Ectodermal cell (in vitro differentiated cells): ENCODE measurements at regions not wholly inside any gene's neighbourhood (a gene's known extent, or its start where the extent isn't known, plus 50 kb on each side); places are given as distances from the start of the nearest gene placed in this dataset.

Experiments used
- H3K27ac ChIP-seq: 2 replicates; pipeline ENCODE4 v1.7.0; 2013; ENCODE audit warnings: mild to moderate bottlenecking, low read depth, low read length; ENCODE audit not compliant: insufficient read depth, poor library complexity, severe bottlenecking
- H3K27me3 ChIP-seq: 2 replicates; pipeline ENCODE4 v1.7.0; 2013; ENCODE audit warnings: mild to moderate bottlenecking, low read length; ENCODE audit not compliant: insufficient read depth, control insufficient read depth, poor library complexity, severe bottlenecking
- H3K36me3 ChIP-seq: one replicate; pipeline ENCODE4 v1.7.0; 2013; ENCODE audit warnings: low read length; ENCODE audit not compliant: control insufficient read depth, insufficient read depth
- H3K4me1 ChIP-seq: one replicate; pipeline ENCODE4 v1.7.0; 2013; ENCODE audit warnings: low read length; ENCODE audit not compliant: control insufficient read depth, insufficient read depth
- H3K4me3 ChIP-seq: 2 replicates; pipeline ENCODE4 v1.7.0; 2013; ENCODE audit warnings: low read depth, low read length, control low read depth; ENCODE audit not compliant: insufficient read depth
- H3K9me3 ChIP-seq: 2 replicates; pipeline ENCODE4 v1.7.0; 2013; ENCODE audit warnings: mild to moderate bottlenecking, low read length, moderate library complexity; ENCODE audit not compliant: control insufficient read depth
- WGBS, 2 experiments: methylation state at CpG; one replicate each; pipeline ENCODE4 v1.1.7; 2013; ENCODE audit warnings: missing lambda C conversion rate in 2 of 2; 5-methylcytosine and 5-hydroxymethylcytosine counted together

GRCh38 chr6:154885214-154885613 is 109.9 kb upstream of the TIAM2 start:
- no peak overlapping the region for H3K4me3 ChIP-seq
- H3K36me3 ChIP-seq = no peaks in the 10 kb centered on the region
- no peaks in the 10 kb centered on the region for H3K27me3 ChIP-seq
- WGBS, 2 experiments = 94 to 95% methylated on average over 2 of the region's 2 CpGs
- H3K27ac ChIP-seq = no peak overlapping the region
- H3K4me1 ChIP-seq = no peaks in the 10 kb centered on the region
- no peaks in the 10 kb centered on the region for H3K9me3 ChIP-seq

DNA sequence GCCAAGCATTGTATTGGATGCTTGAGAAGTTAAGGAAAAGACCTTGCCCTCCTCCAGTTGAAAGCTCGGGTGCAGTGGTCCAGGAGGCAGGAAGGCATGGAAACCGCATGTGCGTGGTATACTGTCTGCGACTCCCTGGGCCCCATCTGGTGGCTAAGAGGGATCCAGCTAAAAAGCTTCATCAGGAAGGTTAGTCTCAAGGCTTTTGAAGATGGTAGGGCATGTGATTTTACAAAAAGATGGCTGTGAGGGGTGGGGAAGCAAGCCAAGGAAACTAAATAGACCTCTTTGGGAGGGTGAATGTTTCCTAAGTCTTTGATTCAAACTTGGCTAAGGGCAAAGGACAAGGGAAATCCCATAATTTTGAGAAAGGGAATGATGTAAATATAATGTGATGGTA is 109.1 kb upstream of the TIAM2 start:
- Histone ChIP-seq H3K27ac (no peak overlapping the region), H3K4me1 (no peaks in the 10 kb centered on the region), H3K36me3 (no peaks in the 10 kb centered on the region), H3K9me3 (no peaks in the 10 kb centered on the region), H3K4me3 (no peak overlapping the region), H3K27me3 (no peaks in the 10 kb centered on the region)
- WGBS, 2 experiments = 96% methylated on average over 4 of the region's 4 CpGs

DNA sequence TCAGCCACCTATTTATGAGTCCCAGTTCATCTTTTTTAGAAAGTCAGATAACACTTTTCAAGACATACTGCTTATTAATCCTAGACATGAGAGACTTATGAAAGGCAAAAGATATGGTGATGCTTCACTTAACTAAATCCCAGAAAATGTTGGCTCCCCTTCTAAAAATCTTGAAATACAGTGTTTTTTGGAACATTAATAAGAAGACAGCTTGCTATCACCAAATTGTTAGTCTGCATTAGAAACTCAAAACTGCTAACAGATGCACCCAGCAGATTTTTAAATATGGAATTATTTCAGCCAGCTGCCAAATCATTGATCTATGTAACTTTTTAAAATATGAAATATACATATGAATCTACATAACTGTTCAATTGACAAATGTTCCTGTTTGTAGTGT is 108.6 kb upstream of the TIAM2 start:
- Histone ChIP-seq H3K27ac (no peak overlapping the region), H3K36me3 (no peaks in the 10 kb centered on the region), H3K27me3 (no peaks in the 10 kb centered on the region), H3K4me3 (no peak overlapping the region), H3K9me3 (no peaks in the 10 kb centered on the region), H3K4me1 (no peaks in the 10 kb centered on the region)

DNA sequence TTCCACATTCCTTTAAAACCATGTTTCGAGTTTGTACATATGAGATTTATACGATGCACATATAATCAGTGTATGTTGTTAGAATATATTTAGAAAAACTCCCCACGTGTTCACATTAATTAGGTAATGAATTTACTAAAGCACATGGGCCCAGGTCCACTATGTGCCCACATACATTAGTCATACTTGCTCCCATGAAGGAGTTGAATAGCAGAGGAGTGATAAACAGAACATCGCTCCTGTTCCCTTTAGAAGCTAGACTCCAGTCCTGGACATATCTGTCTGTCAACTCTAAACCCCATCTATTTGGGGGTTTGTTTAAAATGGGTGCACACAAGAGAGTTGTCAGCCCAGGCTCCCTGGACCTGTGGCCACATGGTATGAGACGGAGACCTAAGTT is 108.1 kb upstream of the TIAM2 start:
- Histone ChIP-seq H3K36me3 (no peaks in the 10 kb centered on the region), H3K4me3 (no peak overlapping the region), H3K4me1 (no peaks in the 10 kb centered on the region), H3K27me3 (no peaks in the 10 kb centered on the region), H3K9me3 (no peaks in the 10 kb centered on the region), H3K27ac (no peak overlapping the region)
- 98% methylated on average over 3 to 5 of the region's 5 CpGs for WGBS, 2 experiments

GRCh38 chr6:154888421-154889295 is 106.5 kb upstream of the TIAM2 start:
- Histone ChIP-seq H3K9me3 (no peaks in the 10 kb centered on the region), H3K4me3 (no peak overlapping the region), H3K27me3 (no peaks in the 10 kb centered on the region), H3K36me3 (no peaks in the 10 kb centered on the region), H3K4me1 (no peaks in the 10 kb centered on the region), H3K27ac (no peak overlapping the region)
- 91 to 94% methylated on average over 6 of the region's 6 CpGs for whole genome bisulfite sequencing, 2 experiments

DNA sequence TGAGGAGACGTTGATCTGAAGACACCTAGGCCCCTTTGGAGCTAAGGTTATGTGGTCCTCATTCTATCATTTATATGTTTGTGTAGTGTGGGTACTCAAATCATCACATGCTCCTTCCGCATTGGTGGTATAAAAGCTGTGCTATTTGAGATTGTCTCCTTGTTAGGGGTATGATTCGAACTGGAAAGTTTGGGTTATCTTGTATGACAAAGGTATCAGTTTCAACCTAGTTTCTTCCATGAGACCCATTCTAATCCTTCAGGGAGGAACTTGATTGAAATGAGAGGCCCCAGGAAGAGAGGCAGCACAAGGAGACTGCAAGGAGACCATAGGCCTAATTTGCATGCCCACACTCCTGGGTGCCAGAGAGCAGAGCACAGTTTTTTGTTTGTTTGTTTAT is 104.2 kb upstream of the TIAM2 start:
- Histone ChIP-seq H3K36me3 (no peaks in the 10 kb centered on the region), H3K4me1 (no peaks in the 10 kb centered on the region), H3K27me3 (no peaks in the 10 kb centered on the region), H3K9me3 (no peaks in the 10 kb centered on the region), H3K27ac (no peak overlapping the region), H3K4me3 (no peak overlapping the region)
- WGBS, 2 experiments = 91 to 96% methylated on average over 3 of the region's 3 CpGs

DNA sequence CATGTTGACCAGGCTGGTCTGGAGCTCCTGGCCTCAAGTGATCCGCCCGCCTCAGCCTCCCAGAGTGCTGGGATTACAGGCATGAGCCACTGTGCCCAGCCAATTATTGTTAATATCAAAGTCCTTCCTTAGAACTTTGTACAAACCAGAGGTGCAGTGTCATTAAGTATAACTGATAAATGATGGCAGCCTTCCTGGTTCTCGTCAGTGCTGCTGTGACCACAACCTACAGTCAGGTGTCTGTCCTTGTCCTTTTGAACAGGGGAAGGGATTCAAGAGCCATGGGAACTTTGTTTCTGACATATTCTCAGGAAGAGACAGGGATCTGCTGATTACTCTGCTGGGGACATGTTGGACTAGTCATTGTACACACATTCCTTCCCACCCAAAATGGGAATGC is 103.2 kb upstream of the TIAM2 start:
- Histone ChIP-seq H3K36me3 (no peaks in the 10 kb centered on the region), H3K27me3 (no peaks in the 10 kb centered on the region), H3K4me1 (no peaks in the 10 kb centered on the region), H3K27ac (no peak overlapping the region), H3K9me3 (no peaks in the 10 kb centered on the region), H3K4me3 (no peak overlapping the region)
- 93 to 95% methylated on average over 3 of the region's 3 CpGs for WGBS, 2 experiments

DNA sequence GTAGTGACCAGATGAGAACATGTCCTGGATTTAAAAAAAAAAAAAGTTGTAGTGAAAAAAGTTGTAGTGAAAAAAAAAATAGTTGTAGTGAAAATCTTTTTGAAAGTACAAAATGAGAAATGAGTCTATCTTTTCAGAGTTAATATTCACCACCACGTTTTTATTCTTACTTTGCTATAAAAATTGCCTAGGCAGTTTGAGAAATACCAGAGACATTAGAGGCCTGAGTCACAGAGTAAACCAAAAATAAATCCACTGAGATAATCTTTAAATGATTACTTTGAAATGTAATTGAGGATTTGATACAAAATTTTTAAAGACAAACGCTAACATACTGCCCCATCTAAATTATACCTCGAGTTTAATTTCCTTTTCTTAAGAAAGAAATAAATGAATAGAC is 101.2 kb upstream of the TIAM2 start:
- no peak overlapping the region for H3K4me3 ChIP-seq
- H3K27ac ChIP-seq = no peak overlapping the region
- H3K9me3 ChIP-seq = no peaks in the 10 kb centered on the region
- no peaks in the 10 kb centered on the region for H3K4me1 ChIP-seq
- H3K36me3 ChIP-seq = no peaks in the 10 kb centered on the region
- no peaks in the 10 kb centered on the region for H3K27me3 ChIP-seq
- WGBS, 2 experiments = 82% methylated on average over 2 of the region's 3 CpGs; no CpG with 5 or more reads in 1 of the 2 experiments

GRCh38 chr6:154894902-154895301 is 100.2 kb upstream of the TIAM2 start:
- Histone ChIP-seq H3K9me3 (no peaks in the 10 kb centered on the region), H3K27ac (no peak overlapping the region), H3K4me1 (no peaks in the 10 kb centered on the region), H3K4me3 (no peak overlapping the region), H3K36me3 (no peaks in the 10 kb centered on the region), H3K27me3 (no peaks in the 10 kb centered on the region)
- 91 to 93% methylated on average over 4 of the region's 4 CpGs for WGBS, 2 experiments

GRCh38 chr6:154895841-154896240 is 99.3 kb upstream of the TIAM2 start:
- no peak overlapping the region for H3K27ac ChIP-seq
- H3K9me3 ChIP-seq = no peaks in the 10 kb centered on the region
- no peaks in the 10 kb centered on the region for H3K27me3 ChIP-seq
- no peak overlapping the region for H3K4me3 ChIP-seq
- no peaks in the 10 kb centered on the region for H3K4me1 ChIP-seq
- WGBS, 2 experiments = 82 to 94% methylated on average over 4 to 6 of the region's 6 CpGs
- H3K36me3 ChIP-seq = no peaks in the 10 kb centered on the region
